Stimulated activated CD8-positive, alpha-beta memory T cell treated with anti-CD3 and anti-CD28 coated beads, Interleukin-15, amount 100 ng/mL, for 24 hours (primary cell): ENCODE measurements at regions not wholly inside any gene's neighbourhood (a gene's known extent, or its start where the extent isn't known, plus 50 kb on each side); places are given as distances from the start of the nearest gene placed in this dataset.

Source experiments
- DNase-seq: peaks from one replicate; pipeline ENCODE4 v3.0.0-alpha.2; 2020; ENCODE audit warnings: low read depth

DNA sequence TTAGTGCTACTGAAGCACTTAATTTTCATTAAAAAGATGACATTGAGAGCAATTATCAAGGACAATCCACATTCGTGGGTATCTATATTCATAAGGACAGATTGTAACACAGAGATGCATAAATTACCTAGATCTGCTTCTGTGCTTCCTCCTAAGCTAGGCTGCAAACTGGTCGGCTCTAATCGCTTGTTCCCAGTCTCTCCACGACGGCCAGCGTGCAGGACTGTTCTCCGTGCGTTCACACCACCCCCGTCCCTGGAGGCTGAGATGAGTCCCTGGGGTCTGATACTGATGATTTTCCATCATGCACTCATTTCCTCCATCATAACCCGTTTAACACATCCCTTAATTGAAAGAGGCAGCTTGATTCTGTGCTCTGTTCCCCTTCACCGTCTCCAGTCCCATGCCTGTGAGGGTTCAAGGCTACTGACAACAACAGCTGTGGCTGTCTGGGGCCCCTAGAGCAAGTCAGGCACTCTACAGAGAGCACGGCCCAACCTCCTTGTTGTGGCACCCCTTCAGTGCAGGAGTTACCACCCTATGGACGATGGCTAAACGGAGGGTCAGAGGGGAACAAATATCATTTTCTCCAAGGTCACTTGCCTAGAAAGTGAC is 469.6 kb downstream of the NPHP4 start:
- no peak for DNase-seq

DNA sequence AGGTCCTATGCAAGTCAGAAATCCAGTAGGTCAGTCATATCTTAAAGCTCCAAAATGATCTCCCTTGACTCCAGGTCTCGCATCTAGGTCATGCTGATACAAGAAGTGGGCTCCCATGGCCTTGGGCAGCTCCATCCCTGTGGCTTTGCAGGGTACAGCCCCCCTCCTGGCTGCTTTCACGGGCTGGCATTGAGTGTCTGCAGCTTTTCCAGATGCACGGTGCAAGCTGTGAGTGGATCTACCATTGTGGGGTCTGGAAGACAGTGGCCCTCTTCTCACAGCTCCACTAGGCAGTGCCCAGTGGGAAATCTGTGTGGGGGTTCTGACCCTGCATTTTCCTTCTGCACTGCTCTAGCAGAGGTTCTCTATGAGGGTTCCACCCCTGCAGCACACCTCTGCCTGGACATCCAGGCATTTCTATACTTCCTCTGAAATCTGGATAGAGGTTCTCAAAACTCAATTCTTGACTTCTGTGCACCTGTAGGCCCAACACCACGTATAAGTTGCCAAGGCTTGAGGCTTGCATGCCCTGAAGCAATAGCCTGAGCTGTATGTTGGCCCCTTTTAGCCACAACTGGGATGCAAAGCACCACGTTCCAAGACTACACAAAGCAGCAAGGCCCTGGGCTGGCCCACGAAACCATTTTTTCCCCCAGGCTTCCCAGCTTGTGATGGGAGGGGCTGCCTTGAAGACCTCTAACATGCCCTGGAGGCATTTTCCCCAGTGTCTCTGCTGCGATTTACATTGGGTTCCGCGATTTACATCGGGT is 472.7 kb downstream of the NPHP4 start:
- no peak for DNase-seq

GRCh38 chr1:5516756-5517155 is 475.5 kb downstream of the NPHP4 start:
- DNase-seq = no peak

GRCh38 chr1:5515501-5515900 is 476.7 kb downstream of the NPHP4 start:
- no peak for DNase-seq

GRCh38 chr1:5514527-5515183 is 477.6 kb downstream of the NPHP4 start:
- DNase-seq = peak; percentile 69

DNA sequence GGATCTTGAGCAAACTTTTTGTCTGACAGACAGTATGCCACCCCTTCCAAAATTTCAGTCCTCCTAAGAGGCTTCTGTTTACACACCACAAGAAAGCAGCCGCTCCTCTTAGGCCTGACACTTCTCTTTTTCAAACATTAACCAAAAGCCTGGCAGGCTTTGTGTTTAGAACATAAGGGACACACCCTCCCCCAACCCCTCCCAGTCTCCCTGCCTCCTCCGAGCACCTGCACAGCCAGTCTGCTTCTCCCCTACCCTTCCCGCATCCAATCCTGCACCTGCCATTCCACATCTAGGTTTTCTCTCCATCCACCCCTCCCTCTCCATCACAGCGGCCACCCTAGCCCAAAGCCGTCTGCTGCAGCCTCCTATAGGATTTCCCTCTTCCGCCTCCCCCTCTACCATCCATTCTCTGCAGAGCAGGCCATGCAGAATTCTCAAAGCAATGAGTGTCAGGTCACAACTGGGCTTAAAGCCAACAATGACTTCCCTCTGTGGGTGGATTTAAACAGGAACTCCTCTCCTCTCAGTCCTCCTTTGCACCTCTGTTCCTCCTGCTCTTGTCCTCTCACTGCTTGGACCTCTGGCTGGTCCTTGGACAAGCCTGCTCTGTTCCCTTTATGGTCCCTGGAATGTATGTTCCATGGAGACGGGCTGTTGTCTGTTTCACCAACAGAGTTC is 478.2 kb downstream of the NPHP4 start:
- DNase-seq = no peak

DNA sequence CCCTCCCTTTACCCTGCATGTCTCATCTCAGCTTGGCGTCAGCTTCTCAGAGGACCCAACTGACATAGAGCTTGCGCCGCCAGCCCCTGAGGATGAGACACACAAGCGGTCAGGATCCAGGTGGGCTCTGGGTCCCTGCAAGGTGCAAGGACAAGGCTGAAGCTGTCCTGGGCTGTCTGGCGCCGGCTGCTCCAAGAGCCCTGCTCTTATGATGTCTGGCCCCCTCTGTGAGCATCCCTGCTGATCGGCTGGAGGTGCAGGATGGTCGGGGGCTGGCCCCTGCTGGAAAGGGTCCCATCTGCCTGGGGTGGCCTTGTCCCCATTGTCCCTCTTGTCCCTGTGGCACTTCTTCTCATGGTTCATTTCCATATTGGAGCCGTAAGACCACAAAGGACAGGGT is 479.0 kb downstream of the NPHP4 start:
- DNase-seq = no peak

- no peak for DNase-seq
These were observed 480.7 kb downstream of the NPHP4 start for GRCh38 chr1:5511381-5512097.

DNA sequence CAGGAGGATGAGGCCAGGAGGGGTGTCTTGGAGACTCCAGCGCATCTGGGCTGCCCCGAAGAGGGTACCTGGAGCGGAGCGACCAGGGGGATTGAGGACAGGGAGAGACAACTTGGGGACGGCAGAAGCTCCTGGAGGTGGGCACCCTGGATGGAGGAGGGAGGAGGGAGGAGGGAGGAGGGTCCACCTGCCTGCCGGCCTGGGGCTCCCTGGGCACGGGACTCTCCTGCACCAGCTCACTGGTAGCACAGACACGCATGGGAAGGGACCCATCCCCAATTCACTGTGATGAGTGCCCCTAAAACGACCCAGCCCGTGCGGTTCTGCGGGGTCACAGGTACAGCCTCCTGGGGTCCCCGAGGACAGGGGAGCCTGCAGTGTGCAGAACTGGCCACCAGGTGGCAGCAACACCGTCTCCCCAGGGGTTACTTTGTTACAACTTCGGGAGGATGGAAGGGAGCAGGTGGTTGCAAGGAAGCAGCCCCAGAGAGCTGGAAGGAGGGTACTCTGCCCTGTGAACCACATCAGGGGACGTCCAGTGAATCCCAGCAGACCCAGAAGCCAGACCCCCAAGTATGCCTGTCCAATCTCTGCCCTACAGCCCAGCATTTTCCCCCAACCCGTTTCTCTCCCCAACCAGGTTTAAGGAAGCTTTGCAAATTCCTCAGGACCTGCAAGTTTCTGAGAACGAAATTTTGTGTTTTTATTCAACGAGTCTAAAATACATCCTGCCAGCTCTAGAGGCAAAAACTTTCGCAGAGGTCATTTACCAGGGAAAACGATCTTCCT is 482.4 kb downstream of the NPHP4 start:
- peak; percentile 71 for DNase-seq

GRCh38 chr1:5508669-5509330 is 483.4 kb downstream of the NPHP4 start:
- no peak for DNase-seq

- DNase-seq = no peak
These were observed 484.9 kb downstream of the NPHP4 start for GRCh38 chr1:5507340-5507739.

DNA sequence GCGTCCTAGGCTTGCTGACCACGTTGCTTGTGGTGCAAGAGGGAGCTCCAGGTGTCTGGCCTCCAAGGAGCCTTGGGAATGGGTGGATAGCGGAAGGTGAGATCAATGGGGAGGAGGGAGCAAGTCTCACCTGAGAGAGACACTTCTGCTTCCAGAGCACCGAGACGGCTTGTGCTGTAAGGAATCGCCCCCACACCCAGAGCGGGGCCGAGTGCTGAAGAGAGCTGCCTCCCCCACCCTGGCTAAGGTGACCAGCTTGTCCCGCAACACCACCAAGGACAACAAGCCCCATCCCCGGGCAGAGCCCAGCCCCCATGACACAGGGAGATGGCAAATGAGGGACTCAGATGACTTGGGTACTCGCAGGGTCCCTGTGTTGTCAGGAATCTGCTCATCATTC is 485.6 kb downstream of the NPHP4 start:
- no peak for DNase-seq

DNA sequence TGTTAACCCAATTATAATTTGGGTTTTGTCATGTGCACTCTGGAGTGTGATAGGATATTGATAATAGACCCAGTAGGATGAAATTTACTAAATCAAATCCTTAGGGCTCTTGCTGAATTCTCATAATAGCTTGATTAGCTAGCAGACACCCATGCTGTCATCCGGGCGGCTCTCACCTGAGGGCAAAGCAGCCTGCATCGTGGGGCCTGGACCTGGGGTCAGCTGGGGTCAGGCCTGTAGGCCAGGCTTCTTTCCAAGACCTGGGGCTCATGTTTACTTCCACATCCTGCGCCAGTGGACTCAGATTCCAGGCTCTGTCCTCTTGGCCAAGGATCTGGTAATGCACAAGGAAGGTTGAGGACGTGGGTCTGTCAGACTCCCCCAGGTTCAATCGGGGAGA is 486.3 kb downstream of the NPHP4 start:
- no peak for DNase-seq

DNA sequence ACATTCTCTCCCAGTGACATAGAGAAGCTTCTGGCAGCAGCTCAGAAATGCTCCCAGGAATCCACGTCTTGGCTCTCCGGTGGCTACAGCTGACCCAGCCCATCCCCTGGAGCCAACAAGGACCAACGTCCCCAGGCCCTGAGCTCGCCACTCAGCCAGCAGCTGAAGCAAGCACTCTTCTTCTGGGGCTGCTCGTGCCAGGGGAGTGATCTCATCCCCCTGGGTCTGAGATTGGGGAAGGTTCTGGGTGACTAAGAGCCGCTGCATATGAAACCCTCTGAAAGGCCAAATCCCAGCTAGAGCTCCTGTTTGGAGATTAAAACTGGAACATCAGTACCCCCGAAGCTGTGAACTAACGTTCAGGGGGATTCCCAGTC is 487.9 kb downstream of the NPHP4 start:
- DNase-seq = no peak

DNA sequence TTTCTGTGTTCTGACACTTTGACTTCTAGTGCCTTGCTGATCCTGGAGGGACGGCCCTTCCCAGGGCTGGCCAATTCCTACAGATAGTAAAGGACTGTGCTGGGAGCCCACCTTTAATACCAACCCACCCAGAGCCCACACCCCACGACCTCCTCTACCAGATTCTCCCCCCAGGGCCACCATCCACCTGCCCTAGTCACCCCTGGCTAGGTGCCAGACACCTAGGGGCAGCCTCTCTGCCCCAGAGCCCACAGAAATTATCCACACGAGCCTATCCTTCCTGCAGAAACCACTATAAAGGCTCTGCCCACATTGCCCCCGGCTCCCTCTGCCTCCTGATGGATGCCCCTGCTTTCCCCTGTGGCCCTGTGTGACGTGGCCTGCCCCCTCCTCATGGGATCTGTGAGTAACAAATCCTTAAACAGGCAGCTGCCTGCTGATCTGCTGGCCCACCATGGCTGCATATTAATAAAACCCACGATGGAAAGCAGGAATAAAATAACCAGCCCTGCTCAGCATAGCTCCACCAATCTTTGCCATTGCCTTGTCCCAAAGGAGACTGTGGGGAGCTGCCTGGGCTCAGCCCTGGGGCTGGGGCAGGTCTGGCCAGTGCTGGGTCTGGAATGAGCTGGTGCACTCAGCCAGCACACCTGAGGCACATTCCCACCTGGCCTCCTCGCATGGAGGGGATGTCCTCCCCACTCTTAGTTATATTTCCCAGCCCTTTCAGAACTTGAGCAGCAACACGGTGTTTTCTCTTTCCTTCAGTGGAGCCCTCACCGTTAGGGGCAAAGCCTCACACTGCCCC is 488.5 kb downstream of the NPHP4 start:
- no peak for DNase-seq

GRCh38 chr1:5502311-5503194 is 489.7 kb downstream of the NPHP4 start:
- DNase-seq = no peak

DNA sequence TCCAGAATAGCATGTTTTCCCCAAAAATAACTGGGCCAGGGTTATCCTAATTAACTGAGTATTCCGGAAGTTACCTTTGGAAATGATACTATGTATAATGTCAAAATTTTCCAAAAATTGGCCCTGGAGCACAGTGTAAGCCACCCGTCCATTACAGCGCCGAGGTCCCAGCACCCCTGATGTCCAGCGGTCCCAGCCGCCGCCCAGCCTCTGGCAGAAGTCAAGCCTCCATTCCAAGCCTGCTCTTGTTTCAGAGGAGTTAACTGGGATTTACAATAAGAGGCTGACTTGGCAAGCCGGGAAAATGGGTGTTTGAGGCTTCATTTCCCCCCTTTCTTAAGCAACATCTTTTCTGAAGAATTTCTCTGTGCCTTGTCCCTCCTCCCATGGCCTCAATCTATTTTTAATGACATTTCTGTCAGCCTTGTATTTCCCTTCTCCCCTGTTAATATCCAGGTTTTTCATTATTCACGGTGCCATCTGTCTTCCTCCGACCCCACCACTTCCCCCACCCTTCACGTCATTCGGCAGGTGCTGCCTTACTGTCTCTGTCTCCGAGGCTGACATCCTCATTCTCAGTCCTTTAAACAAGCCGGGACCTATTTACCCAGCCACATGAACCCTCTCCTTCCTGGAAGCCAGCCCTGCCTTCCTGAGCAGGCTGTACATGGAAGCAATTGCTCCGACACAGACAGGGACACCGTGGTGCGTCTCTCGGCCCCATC is 490.9 kb downstream of the NPHP4 start:
- no peak for DNase-seq

GRCh38 chr1:5500541-5500940 is 491.7 kb downstream of the NPHP4 start:
- DNase-seq = no peak
